AG10803 (cell line): ENCODE measurements at regions not wholly inside any gene's neighbourhood (a gene's known extent, or its start where the extent isn't known, plus 50 kb on each side); places are given as distances from the start of the nearest gene placed in this dataset.

ENCODE experiments used
- DNase-seq: peaks from one replicate; pipeline ENCODE4 v3.0.0; 2010; ENCODE audit warnings: low read depth
- H3K4me3 ChIP-seq: 2 replicates; pipeline ENCODE4 v1.5.1; 2011; ENCODE audit warnings: mild to moderate bottlenecking, low read length, control low read depth
- TF ChIP-seq, protein P1 (sequence below): conservative IDR thresholded peaks from 2 replicates; pipeline ENCODE4 v1.5.1; 2011; ENCODE audit warnings: mild to moderate bottlenecking, low read length, control low read depth, inconsistent platforms

DNA sequence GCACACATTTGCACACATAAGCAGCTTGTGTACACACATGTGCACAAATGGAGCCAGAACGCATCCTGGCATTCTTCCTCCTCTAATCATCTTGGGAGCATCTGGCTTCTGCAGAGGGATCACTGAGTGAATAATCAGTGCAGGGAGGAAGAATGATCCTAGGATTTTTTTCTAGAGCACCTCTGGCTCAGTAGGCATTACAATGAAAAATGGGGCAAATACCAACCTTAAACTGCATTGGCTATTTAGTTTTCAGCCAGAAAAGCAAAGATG lies 205.7 kb upstream of the TCF21 start:
- TF ChIP-seq, protein P1, sequence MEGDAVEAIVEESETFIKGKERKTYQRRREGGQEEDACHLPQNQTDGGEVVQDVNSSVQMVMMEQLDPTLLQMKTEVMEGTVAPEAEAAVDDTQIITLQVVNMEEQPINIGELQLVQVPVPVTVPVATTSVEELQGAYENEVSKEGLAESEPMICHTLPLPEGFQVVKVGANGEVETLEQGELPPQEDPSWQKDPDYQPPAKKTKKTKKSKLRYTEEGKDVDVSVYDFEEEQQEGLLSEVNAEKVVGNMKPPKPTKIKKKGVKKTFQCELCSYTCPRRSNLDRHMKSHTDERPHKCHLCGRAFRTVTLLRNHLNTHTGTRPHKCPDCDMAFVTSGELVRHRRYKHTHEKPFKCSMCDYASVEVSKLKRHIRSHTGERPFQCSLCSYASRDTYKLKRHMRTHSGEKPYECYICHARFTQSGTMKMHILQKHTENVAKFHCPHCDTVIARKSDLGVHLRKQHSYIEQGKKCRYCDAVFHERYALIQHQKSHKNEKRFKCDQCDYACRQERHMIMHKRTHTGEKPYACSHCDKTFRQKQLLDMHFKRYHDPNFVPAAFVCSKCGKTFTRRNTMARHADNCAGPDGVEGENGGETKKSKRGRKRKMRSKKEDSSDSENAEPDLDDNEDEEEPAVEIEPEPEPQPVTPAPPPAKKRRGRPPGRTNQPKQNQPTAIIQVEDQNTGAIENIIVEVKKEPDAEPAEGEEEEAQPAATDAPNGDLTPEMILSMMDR: no peak
- no peak overlapping the region for H3K4me3 ChIP-seq

GRCh38 chr6:133683606-133684005 lies 205.3 kb upstream of the TCF21 start:
- TF ChIP-seq, protein P1: no peak
- H3K4me3 ChIP-seq: no peak overlapping the region

More for the DNA sequence above, 205.7 kb upstream of the TCF21 start:
- DNase-seq: peak; percentile 24

GRCh38 chr6:133688705-133689492 lies 200.0 kb upstream of the TCF21 start:
- TF ChIP-seq, protein P1: no peak
- no peak overlapping the region for H3K4me3 ChIP-seq

More at GRCh38 chr6:133683606-133684005, 205.3 kb upstream of the TCF21 start:
- no peak for DNase-seq

GRCh38 chr6:133689863-133690262 lies 199.1 kb upstream of the TCF21 start:
- no peak for DNase-seq
- H3K4me3 ChIP-seq: no peak overlapping the region
- TF ChIP-seq, protein P1: no peak

More at GRCh38 chr6:133688705-133689492, 200.0 kb upstream of the TCF21 start:
- DNase-seq: no peak

DNA sequence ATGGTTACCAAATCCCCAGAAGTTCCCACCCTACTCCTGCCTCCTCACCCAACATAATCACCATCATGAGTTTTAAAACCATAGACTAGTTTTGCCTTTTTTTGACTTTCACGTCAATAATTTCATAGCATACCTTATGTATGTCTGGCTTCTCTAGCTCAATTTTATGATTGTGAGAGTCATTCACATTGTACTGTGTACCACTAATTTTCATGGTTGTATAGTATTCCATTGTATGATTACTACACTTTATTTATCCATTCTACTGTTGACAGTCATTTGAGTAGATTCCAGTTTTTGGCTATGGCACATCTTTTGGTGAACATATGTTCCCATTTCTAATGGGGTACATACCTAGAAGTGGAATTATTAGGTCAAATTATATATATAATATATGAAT lies 195.3 kb upstream of the TCF21 start:
- TF ChIP-seq, protein P1: no peak
- H3K4me3 ChIP-seq: no peak overlapping the region
- no peak for DNase-seq

GRCh38 chr6:133697185-133697584 lies 191.7 kb upstream of the TCF21 start:
- no peak for DNase-seq
- H3K4me3 ChIP-seq: no peak overlapping the region
- TF ChIP-seq, protein P1: no peak

DNA sequence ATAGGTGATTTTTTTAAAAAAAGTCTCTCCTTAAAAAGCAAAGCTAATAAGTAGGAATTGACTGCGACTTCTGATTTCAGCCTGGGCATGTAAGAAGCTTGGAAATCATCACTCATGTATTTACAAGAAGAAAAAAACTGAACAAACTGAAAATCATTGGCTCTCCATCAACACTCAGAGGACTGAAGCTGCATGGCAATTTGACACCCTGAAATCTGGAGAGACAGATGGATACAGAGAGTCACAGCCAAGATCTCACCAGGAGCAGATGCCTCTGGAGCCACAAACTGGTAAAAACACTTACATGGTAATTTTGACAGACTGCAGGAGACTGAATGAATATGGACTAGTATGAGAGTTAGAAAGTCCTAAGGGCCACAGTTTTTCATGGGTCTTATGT lies 191.2 kb upstream of the TCF21 start:
- no peak overlapping the region for H3K4me3 ChIP-seq
- peak; percentile 77 for DNase-seq
- TF ChIP-seq, protein P1: no peak
